ENCODE measurements at regions not wholly inside any gene's neighbourhood (a gene's known extent, or its start where the extent isn't known, plus 50 kb on each side); places are given as distances from the start of the nearest gene placed in this dataset.

- no peak for DNase-seq (ENCODE audit: low spot score)
Observed at GRCh38 chr2:144242311-144242710, 277.6 kb downstream of the ZEB2 start.

DNA sequence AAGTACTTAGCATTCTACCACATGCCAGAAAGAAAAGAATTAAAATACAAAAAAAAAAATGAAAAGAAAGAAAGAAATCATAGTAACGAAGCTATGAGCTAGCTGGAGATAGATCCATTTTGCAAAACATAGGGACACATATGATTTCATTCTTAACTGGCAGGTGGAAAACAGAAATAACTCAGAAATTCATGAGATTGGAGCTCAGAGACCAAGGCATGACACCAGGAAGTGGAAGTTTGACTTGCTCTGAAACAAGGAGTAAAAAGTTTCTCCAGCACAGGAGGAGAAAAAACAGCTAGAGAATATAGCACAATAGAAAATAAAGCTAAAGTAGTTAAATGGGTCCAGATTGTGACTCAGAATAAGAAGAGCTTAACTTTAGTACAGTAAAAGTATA lies 278.1 kb downstream of the ZEB2 start:
- no peak for DNase-seq (ENCODE audit: low spot score)

GRCh38 chr2:144240656-144241339 lies 279.1 kb downstream of the ZEB2 start:
- DNase-seq (ENCODE audit: low spot score): no peak

- no peak for DNase-seq (ENCODE audit: low spot score)
Observed at GRCh38 chr2:144239726-144240125, 280.2 kb downstream of the ZEB2 start.

DNA sequence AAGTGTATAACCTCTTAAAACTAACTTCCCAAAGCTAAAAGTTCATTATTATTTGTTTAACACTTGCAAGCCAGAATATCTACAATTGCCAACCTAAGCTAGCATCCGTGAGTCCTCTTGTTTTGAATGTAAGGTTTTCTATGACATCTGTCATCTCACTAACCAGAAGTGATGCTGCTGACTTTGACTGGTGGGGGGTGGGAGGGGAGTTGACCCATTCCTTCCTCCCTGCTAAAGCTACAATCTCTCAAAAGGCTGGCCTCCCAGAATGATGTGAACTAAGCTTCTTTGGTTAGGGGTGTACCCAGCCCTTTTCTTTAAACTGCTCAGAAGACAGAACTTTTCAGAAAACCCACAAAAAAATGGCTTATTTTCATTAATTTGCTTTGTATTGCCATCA lies 280.6 kb downstream of the ZEB2 start:
- no peak for DNase-seq (ENCODE audit: low spot score)

DNA sequence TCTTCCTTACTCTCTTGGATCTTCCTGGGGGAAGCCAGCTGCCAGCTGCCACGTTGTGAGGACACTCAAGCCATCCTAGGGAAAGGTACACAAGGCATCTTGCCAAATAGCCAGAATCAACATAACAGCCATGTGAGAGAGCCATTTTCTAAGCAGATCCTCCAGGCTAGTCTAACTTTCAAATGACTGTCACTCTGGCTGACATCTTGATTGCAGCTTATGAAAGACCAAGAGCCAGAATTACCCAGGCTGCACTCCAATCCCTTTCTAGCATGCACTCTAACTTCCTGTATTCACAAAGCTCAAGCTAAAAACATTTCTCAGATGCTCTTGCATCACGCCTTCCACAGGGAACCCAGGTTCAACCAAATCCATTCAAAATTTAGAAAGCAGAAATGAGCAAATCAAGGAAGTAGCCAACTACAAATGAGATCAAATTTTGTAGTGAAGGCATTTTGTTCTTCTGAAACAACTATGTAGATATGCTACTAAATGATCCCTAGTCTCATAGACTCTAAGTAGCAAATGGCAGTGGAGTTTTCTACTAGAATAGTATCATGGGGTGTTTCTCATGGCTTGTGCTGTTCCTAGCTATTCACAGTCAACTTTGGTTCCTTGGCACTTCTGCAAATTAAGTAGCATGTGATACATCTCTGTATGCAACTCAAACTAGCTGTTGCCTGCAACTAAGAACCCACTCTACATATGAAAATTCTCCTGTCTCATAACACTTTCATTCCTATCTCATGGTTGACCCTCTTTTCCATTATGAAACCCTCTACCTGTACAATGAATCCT lies 281.9 kb downstream of the ZEB2 start:
- DNase-seq (ENCODE audit: low spot score): no peak

GRCh38 chr2:144237108-144237507 lies 282.8 kb downstream of the ZEB2 start:
- DNase-seq (ENCODE audit: low spot score): no peak

DNA sequence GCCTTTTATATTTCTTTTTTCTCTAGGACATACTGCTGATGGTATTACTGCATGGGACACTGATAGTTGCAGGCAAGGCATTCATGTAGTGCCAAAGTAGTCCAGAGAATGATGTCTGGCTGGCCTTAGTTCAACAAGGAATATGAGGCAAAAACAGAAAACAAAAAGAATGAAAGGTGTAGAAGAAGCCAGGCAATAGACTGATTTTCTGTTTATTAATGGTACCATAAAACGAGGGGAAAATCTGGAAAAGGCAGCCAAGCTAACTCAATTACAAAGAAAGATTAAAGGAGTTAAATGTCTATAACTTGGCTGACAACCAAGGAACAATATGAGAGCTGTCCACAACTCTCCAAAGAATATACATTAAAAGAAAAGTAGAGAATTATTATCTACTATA lies 284.9 kb downstream of the ZEB2 start:
- no peak for DNase-seq (ENCODE audit: low spot score)

- no peak for DNase-seq (ENCODE audit: low spot score)
Observed at GRCh38 chr2:144234542-144234871, 285.4 kb downstream of the ZEB2 start.

DNA sequence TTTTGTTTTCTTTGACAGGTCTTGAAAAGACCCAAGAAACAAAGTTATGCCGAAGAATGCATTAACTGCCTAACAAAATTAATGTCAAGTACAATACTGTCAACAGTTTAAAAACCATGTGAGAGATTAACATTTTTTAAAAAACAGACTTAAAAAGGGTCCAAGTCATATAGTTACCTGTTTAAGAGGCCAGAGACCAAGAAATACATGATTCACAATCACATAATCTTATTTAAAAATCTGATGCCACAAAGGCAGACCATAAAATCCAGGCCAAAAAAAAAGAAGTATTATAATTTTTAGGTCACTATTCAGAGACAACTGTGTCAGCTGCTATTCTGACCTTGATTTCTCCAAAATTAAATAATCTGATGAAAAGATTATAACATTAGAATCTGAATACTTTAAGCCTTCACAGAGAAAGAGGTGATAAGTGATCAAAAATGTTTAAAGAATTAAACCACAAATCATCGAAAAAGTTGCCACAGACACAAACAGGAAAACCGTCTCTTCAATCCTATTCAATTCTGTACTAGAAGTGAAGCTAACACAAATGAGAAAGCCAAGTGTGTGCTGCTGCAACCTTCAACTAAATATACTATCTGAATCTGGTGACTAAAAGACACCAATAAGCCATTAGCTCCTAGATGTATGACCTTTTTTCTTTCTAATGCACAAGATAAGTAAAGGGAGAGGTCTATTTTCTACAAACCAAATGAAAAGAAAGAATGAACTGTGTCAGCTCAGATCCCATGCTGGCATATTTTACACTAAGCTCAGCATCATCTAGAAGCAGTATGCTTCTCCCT lies 286.0 kb downstream of the ZEB2 start:
- DNase-seq (ENCODE audit: low spot score): no peak

- DNase-seq (ENCODE audit: low spot score): no peak
Observed at GRCh38 chr2:144233317-144233716, 286.6 kb downstream of the ZEB2 start.

GRCh38 chr2:144230448-144231085 lies 289.4 kb downstream of the ZEB2 start:
- no peak for DNase-seq (ENCODE audit: low spot score)

DNA sequence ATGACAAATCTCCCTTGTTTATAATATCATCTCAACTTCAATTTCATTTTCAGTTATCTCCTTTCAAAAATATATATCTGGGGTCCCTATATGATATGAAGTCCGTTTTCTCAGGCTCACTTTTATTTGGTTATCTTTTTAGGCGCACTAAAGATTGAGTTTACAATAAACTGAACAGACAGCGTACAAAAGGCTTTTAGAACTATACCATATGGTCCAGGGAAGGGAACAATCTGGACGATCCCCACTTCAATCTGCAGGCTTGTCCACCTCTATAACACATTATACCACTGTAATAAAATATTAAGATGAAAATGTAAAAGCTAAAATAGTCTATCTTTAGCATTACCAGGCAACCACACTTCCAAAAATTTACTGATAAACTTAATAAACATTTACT lies 289.9 kb downstream of the ZEB2 start:
- DNase-seq (ENCODE audit: low spot score): no peak

GRCh38 chr2:144229296-144229695 lies 290.6 kb downstream of the ZEB2 start:
- DNase-seq (ENCODE audit: low spot score): no peak

- DNase-seq (ENCODE audit: low spot score): no peak
Observed at GRCh38 chr2:144227427-144228105, 292.4 kb downstream of the ZEB2 start.

DNA sequence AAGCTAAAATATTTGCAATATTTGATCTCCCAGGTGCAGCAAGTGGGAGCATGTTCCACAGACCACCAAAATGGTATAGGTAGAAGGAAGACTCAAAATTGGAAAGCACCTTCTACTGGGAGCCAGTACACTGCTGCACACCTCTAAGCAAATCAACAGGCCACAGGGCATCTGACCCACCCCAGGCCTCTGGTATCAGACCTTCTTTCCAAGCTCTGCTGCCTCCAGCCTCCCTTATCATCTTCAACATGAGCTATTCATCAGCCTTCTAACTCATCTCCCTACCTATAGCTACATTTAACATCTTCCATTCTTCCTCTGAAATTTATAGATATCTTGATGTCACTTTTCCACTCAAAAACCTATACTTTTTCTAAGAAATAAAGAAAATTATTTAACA lies 294.8 kb downstream of the ZEB2 start:
- no peak for DNase-seq (ENCODE audit: low spot score)

DNA sequence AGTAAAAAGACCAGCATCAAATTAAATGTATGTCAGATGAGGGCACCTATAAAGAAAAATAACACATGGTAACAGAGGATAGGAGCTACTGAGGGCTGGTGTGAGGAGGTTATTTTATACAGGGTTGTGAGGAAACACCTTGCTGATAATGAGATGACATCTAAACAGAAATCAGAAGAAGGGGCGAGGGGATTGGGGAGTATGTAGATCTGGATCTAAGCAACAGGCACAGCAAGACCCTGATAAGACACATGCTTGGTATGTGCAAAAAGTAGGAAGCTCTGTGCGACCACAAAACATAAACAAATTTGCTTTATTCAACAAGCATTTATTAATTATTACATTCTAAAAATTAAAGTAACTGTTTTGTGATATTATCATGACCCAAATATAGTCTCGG lies 295.4 kb downstream of the ZEB2 start:
- no peak for DNase-seq (ENCODE audit: low spot score)

GRCh38 chr2:144219979-144220378 lies 299.9 kb downstream of the ZEB2 start:
- no peak for DNase-seq (ENCODE audit: low spot score)

DNA sequence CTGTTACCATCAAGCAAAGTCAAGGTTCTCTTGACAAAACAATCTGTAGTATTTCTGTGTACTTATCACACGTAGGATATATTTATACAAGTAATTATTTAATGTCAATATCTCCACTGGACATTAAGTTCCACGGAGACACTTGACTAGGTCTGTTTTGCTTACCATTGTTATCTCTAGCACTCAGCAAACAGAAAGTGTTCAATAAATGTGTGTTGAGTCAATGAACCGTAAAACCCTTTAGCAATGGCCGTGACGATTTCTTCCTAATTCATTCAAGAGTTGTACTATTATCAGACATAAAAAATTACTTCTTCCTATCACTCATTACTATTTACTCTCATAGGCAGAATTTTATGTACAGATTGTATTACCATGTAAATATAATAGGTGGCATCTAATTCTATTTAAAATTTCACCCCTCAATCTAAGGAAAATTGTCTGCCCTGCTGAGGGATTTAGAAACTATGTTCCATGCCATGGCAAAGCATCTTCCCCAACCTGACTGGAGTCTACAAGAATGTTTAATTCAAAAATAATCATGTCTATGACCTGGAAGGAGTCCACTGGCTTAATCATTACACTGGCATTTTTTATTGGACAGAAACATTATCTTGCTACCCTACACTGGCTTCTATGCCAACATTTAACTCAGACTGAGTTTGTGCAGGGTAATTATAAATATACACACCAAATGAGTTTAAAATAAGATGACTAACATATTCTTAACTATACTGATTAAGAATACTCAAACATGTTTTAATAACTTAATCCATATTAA lies 301.9 kb downstream of the ZEB2 start:
- no peak for DNase-seq (ENCODE audit: low spot score)

DNA sequence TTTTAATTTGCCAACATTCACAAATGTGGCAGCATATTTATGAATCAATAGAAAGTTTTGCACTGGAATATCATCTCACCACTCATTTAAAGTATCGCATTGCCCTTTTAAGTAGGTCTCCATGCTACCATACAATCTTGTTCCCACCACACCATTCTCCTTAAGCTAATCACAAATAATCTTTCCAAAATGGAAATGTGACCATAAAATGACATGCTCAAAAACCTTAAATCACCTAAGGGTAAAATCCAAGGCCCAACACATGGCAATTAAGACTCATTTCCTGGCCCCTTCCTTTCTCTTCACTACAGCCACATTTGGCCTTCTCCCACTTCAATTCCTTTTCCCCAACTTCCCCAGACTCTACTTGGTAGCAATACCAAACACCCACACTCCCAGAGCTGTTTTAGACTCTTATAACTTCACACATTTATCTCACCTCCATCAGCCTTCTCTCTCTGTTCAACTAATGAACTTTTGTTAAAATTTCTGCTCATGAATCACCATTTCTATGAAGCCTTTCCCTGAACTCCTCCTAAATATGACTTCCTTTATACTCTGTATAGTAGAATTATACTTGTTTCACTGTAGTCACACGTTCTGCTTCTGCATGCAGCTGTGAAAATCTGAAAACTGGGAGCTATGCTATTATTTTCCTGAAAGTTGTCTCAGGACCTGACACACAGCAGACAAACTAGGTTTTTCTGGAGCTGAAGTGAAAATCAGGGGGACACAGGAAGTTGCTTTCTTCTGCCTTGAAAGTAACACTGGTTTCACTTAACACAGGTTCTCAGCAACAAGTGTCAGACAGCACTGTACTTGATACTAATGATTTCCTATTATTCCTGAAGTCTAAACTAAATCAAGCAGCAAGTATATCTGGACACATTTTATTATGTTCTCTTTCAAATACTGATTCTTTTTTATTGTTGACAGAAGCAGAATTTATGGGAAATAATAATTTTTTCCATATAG lies 303.9 kb downstream of the ZEB2 start:
- DNase-seq (ENCODE audit: low spot score): no peak
